Thoracic aorta (tissue), 2 donors: ENCODE measurements at regions not wholly inside any gene's neighbourhood (a gene's known extent, or its start where the extent isn't known, plus 50 kb on each side); places are given as distances from the start of the nearest gene placed in this dataset.

Source experiments
- ATAC-seq: fragments of 150-250 bp; one replicate; pipeline ENCODE4 v1.8.0; 2017; ENCODE audit warnings: low read depth; ENCODE audit not compliant: insufficient number of reproducible peaks, low FRiP score
- DNase-seq: peaks from one replicate; pipeline ENCODE4 v3.0.0-alpha.2; 2020; ENCODE audit warnings: low spot score
- H3K27ac ChIP-seq, 2 donors: fragments of 200-600 bp; sonication (generic); 1 replicate in 1 of 2; 2 replicates in 1 of 2; pipeline ENCODE4 v1.5.1; 2016; ENCODE audit warnings: mild to moderate bottlenecking in 2 of 2, moderate library complexity in 2 of 2
- H3K27me3 ChIP-seq: fragments of 200-600 bp; sonication (generic); replicated peaks from 2 replicates; pipeline ENCODE4 v1.6.0; 2016; ENCODE audit warnings: mild to moderate bottlenecking; ENCODE audit not compliant: insufficient read depth
- H3K36me3 ChIP-seq: fragments of 200-600 bp; sonication (generic); one replicate; pipeline ENCODE4 v1.5.1; 2016
- H3K4me1 ChIP-seq, 2 donors: fragments of 200-600 bp; sonication (generic); 1 replicate in 1 of 2; 2 replicates in 1 of 2; pipeline versions ENCODE4 v1.5.1 to v1.6.0; 2016; ENCODE audit warnings: low read depth in 2 of 2, mild to moderate bottlenecking in 1 of 2; ENCODE audit not compliant: control insufficient read depth in 1 of 2
- H3K4me3 ChIP-seq: fragments of 200-600 bp; sonication (generic); 2 replicates; pipeline ENCODE4 v1.5.1; 2016; ENCODE audit warnings: mild to moderate bottlenecking
- H3K9me3 ChIP-seq: fragments of 200-600 bp; sonication (generic); 2 replicates; pipeline ENCODE4 v1.5.1; 2016
- TF ChIP-seq, protein P1 (sequence below): fragments of 200-600 bp; sonication (generic); IDR thresholded peaks from one replicate; pipeline ENCODE4 v1.5.1; 2019; ENCODE audit warnings: antibody characterized with exemption

DNA sequence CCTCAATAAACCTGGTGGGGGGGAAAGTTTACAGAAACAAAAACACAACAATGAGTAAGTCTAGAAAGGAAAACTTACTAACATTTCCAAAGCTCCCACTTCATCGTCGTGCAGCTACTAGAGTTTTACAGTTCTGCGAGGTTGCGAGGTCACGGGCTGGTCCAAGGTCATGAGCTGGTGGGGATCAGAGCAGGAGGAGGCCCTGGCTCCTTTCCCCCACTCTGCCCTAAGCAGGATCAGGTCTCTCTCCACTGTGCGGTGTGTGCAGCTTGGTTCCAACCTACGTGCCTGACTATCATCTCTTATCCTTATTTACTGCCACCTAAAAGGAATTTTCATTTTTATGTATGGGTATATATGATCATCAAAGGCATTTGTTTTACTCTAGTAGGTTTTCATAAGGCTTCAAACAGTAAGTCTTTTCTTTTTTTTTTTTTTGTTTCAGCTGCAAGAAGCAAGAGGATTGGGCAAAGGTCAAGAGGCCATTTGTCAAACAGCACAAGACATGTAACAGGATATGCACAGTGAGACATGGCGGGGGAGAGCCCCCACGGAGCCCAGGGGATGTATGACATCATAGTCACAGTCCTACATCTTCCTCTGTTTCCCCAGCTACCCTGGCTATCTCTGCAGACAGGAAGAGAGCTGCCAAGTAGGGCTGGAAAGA is 76.6 kb upstream of the POMP start:
- Histone ChIP-seq H3K9me3 (no peaks in the 10 kb centered on the region), H3K27me3 (no peaks in the 10 kb centered on the region), H3K4me1 (no peaks in the 10 kb centered on the region), H3K27ac (no peak overlapping the region), H3K4me3 (no peak overlapping the region), H3K36me3 (no peaks in the 10 kb centered on the region)
- DNase-seq (no peak), ATAC-seq (no peak)
- TF ChIP-seq, protein P1, sequence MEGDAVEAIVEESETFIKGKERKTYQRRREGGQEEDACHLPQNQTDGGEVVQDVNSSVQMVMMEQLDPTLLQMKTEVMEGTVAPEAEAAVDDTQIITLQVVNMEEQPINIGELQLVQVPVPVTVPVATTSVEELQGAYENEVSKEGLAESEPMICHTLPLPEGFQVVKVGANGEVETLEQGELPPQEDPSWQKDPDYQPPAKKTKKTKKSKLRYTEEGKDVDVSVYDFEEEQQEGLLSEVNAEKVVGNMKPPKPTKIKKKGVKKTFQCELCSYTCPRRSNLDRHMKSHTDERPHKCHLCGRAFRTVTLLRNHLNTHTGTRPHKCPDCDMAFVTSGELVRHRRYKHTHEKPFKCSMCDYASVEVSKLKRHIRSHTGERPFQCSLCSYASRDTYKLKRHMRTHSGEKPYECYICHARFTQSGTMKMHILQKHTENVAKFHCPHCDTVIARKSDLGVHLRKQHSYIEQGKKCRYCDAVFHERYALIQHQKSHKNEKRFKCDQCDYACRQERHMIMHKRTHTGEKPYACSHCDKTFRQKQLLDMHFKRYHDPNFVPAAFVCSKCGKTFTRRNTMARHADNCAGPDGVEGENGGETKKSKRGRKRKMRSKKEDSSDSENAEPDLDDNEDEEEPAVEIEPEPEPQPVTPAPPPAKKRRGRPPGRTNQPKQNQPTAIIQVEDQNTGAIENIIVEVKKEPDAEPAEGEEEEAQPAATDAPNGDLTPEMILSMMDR: no peak

DNA sequence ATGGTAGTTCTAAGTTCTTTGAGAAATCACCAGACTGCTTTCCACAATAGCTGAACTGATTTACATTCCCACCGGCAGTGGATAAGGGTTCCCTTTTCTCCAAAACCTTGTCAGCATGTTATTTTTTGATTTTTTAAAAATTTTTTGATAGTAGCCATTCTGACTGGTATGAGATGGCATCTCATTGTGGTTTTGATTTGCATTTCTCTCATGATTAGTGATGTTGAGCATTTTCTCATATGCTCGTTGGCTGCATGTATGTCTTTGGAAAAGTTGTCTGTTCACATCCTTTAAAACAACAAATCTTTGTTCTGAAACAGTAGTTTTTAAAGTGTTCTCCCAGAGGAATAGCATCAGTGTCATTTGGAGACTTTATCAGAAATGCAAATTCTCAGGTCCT is 77.5 kb upstream of the POMP start:
- no peak overlapping the region for H3K4me3 ChIP-seq
- no peaks in the 10 kb centered on the region for H3K36me3 ChIP-seq
- DNase-seq (no peak), ATAC-seq (no peak)
- H3K27me3 ChIP-seq: no peaks in the 10 kb centered on the region
- H3K4me1 ChIP-seq: no peaks in the 10 kb centered on the region
- TF ChIP-seq, protein P1: no peak
- no peaks in the 10 kb centered on the region for H3K9me3 ChIP-seq
- no peak overlapping the region for H3K27ac ChIP-seq

DNA sequence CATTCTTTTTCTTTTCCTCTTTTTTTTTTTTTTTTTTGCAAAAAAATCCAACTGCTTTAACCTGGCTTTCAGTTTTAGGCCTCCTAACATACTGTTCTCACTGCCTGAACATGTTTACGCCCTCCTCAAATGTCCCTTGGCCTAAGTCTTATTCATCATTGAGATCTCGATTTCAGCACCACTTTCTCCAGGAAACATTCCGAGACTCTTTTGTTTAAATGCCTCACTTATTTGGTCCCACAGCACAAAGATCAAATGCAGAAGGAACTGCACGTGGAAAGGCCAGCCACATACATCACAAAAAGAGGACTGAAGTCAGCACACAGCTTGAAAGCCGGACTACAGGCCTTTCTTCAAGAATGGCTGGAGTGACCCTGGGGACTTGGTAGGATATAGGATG is 79.2 kb upstream of the POMP start:
- Histone ChIP-seq H3K27me3 (no peaks in the 10 kb centered on the region), H3K9me3 (no peaks in the 10 kb centered on the region), H3K4me3 (no peak overlapping the region), H3K36me3 (no peaks in the 10 kb centered on the region), H3K4me1 (no peaks in the 10 kb centered on the region), H3K27ac (no peak overlapping the region)
- ATAC-seq: no peak
- TF ChIP-seq, protein P1: no peak
- DNase-seq: no peak

DNA sequence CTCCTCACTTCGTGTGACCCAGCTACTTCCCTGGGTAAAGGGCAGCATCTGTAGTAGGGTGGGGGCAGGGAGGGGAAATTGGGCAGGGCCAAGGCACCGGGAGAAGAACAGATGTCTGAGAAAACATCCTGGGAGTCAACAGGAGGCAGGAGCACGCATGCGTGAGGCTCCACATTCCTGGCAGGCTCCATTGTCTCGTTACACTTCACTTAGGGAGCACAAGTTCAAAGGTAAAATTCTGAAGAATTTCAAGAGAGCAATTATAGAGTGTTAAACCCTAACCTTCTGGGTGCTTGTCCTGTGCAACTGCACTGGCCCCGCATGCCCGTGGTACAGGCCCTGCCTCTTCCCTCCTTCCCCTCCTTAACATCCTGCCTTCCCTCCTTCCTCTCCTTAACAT is 79.6 kb upstream of the POMP start:
- no peak for ATAC-seq
- Histone ChIP-seq H3K36me3 (no peaks in the 10 kb centered on the region), H3K4me3 (no peak overlapping the region), H3K4me1 (no peaks in the 10 kb centered on the region), H3K9me3 (no peaks in the 10 kb centered on the region), H3K27me3 (no peaks in the 10 kb centered on the region), H3K27ac (no peak overlapping the region)
- TF ChIP-seq, protein P1: no peak
- no peak for DNase-seq

DNA sequence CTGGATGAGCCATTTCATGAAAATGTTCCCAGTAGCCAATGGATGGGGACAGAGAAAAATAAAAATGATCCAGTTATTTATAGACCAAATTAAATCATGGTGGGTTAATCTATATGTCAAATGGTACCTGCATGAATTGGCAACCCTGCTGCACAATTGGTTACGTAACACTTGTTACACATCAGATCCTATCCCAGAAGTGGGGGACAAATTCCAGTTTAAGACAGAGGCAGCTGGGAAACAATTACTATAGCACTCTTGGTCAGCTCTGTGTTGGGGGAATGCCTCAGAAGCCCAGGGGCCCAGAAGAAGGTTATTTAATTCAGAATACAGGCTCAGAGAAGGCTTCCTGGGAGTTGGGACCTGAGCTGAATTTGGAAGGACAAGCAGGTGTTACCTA is 81.1 kb upstream of the FLT1 start:
- no peaks in the 10 kb centered on the region for H3K9me3 ChIP-seq
- TF ChIP-seq, protein P1: no peak
- no peaks in the 10 kb centered on the region for H3K36me3 ChIP-seq
- no peaks in the 10 kb centered on the region for H3K4me1 ChIP-seq
- H3K27ac ChIP-seq: no peak overlapping the region
- ATAC-seq: no peak
- DNase-seq: no peak
- no peak overlapping the region for H3K4me3 ChIP-seq
- no peaks in the 10 kb centered on the region for H3K27me3 ChIP-seq
